Panc1 (cell line): ENCODE measurements at regions not wholly inside any gene's neighbourhood (a gene's known extent, or its start where the extent isn't known, plus 50 kb on each side); places are given as distances from the start of the nearest gene placed in this dataset.

Source experiments
- CTCF ChIP-seq: fragments of 450-650 bp; IDR thresholded peaks from 2 replicates; pipeline ENCODE4 v1.5.1; 2017; ENCODE audit warnings: mild to moderate bottlenecking
- POLR2AphosphoS5 ChIP-seq: IDR thresholded peaks from 2 replicates; pipeline ENCODE4 v1.6.1; 2012; ENCODE audit warnings: mild to moderate bottlenecking, low read depth, low read length, moderate library complexity
- REST ChIP-seq, 2 experiments: IDR thresholded peaks; 2 replicates each; pipeline ENCODE4 v1.6.1; 2011 to 2012; ENCODE audit warnings: low read depth in 2 of 2, control low read depth in 1 of 2, low read length in 1 of 2, mild to moderate bottlenecking in 1 of 2, moderate library complexity in 1 of 2; ENCODE audit not compliant: insufficient read depth in 1 of 2
- SIN3A ChIP-seq: IDR thresholded peaks from 2 replicates; pipeline ENCODE4 v1.6.1; 2012; ENCODE audit warnings: low read depth, mild to moderate bottlenecking, low read length, moderate library complexity, borderline replicate concordance; ENCODE audit not compliant: insufficient read depth
- TCF7L2 ChIP-seq: IDR thresholded peaks from 2 replicates; pipeline ENCODE4 v1.6.1; 2011; ENCODE audit warnings: mild to moderate bottlenecking, low read depth, low read length, inconsistent platforms

GRCh38 chr2:138421315-138421970 lies 80.1 kb upstream of the SPOPL start:
- TF ChIP-seq TCF7L2 = no peak
- no peak for TF ChIP-seq CTCF
- TF ChIP-seq REST (IDR thresholded peaks at IDR 0.05; ENCODE audit: insufficient read depth in 1 of 2, low read depth in 2 of 2, low read length in 1 of 2) = no peak
- TF ChIP-seq SIN3A = no peak
- no peak for TF ChIP-seq POLR2AphosphoS5
